NCI-H1092 treated with DMSO at 0.1 percent for 48 hours (cell line): ENCODE measurements at regions not wholly inside any gene's neighbourhood (a gene's known extent, or its start where the extent isn't known, plus 50 kb on each side); places are given as distances from the start of the nearest gene placed in this dataset.
A peak's percentile ranks its signal among the peaks of the same experiment; 100 is the strongest.
"Not testable (repeated sequence)": the region's sequence is repeated elsewhere in the genome, so short reads cannot be mapped to it uniquely, and the experiment has no call there.

Experiments used
- DNase-seq: peaks from one replicate; lab custom pipeline; 2025; lab: John Stamatoyannopoulos, UW

DNA sequence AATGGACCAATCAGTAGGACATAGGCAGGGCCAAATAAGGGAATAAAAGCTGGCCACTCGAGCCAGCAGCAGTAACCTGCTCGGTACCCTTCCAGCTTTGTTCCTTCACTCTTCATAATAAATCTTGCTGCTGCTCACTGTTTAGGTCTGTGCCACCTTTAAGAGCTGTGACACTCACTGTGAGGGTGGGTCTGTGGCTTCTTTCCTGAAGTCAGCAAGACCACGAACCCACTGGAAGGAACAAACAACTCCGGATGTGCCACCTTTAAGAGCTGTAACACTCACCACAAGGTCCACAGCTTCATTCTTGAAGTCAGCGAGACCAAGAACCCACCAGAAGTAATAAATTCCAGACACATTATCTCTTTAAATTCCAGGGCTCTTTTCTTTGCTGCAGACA, 1922.3 kb upstream of the PCDH20 start:
- no peak for DNase-seq

DNA sequence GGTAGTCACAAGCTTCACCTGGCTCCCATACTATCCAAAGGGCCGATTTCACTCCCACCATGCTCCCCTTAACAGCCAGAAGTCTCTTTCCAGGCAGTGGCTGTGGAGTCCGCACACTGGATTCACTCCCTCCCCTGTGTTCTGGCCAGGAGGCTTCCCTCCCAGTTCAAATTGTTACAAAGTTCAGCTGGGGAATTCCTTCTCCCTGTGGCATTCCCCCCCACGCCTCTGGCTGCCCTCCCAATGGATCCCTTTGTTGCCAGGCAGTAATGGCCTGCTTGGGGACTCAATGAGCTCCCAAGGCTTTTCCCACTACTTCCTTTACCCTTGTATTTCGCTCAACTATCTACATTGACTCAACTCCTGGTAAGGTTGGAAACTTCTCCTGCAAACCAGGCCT, 1921.4 kb upstream of the PCDH20 start:
- no peak for DNase-seq

DNA sequence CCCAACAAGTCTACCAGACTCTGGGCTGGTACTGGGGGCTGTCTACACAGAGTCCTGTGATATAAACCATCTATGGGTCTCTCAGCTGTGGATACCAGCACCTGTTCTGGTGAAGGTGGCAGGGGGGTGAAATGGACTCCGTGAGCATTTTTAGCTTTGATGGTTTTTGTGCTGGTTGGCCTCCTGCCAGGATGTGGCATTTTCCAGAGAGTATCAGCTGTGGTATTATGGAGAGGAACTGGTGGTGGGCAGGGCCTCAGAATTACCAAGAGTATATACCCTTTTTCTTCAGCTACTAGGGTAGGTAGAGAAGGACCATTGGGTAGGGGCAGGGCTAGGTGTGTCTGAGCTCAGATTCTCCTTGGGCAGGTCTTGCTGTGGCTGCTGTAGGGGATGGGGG, 1920.9 kb upstream of the PCDH20 start:
- DNase-seq, result no peak

DNA sequence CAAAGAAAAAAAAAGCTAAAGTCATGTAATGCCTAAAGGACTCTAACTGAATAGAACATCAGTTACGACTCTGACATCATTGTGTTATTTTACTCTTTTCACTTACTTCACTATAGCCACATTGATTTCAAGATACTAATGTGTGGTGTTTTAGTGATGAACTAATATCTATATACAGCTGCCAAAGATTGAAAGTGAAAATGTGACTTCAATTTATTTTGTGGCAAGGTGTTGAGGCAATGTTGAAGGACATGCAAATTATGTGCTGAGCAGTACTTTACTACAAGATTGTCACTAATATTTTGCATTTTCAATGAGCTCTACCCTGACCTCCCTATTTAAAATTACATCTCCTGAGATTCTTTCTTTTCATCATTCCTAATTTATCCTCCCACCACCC, 1911.9 kb upstream of the PCDH20 start:
- DNase-seq, result no peak

DNA sequence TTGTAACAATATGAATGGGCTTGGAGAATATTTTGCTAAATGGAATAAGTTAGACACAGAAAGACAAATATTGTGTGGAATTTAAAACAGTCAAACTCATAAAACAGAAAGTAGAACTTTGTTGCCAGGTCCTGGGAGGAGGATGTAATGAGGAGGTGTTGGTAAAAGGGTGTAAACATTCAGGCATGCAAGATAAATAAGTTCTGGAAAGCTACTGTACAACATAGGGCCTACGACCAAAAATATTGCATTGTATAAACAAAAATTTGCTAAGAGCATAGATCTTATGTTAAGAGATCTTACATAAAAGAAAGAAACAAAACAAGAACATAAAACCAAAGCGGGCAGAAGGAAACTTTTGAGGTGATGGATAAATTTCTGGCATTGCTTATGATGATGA, 1907.8 kb upstream of the PCDH20 start:
- no peak for DNase-seq

DNA sequence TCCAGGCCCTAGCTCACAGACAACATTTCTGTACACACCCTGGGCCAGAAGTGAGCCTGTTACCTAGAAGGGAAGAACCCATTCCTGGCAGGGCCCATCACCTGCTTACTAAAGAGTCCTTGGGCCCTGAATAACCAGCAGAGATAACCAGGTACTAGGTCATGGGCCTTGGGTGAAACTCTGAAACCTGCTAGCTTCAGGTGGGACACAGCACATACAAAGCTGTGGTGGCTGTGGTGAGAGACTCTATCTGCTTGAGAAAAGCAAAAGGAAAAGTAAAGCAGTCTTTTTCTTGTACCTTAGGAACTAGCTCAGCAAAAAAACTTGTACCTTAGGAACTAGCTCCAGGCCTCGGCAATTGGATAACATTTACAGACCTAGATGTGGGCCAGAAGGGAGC, 1895.9 kb upstream of the PCDH20 start:
- DNase-seq, result no peak

DNA sequence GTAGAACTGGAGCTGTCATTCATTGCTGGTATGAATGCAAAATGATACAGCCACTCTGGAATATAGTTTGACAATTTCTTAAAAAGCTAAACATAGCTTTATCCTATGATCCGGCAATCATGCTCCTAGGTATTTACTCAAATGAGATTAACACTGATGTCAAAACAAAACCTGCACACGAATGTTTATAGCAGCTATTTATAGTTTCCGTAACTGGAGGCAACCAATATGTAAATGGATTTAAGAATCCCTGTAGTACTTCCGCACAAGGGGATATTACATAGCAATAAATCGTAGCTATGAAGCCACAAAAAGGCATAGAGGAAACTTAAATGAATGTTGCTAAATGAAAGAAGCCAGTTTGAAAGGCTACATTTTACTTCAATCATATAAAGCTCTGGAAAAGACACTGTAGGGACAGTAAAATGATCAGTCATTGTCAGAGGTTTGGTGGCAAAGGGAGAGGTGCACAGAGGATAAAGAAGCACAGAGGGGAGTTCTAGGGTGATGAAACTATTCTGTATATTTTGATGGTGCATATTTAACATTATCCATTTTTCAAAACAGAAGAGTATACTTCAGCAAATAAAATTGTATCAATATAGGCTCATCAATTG, 1893.0 kb upstream of the PCDH20 start:
- DNase-seq, result no peak

DNA sequence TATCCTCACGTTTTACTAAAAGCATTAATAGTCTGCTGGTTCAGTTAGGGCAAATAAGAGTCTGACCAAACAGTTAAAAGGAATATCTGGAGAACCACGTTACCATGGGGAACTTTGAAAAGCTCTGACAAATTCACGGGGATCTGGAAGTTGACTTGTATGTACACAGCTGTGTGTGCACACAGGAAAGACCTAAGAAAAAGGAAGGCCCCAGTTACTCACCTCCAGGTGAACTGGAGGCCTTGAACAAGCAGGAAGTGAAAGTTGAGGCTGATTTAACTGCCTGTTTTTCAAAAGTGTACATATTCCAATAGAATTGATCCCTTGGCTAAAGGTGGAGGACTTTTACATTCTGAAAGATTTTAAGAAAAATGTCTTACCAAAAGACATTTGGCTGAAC, 1891.6 kb upstream of the PCDH20 start:
- peak; percentile 33 for DNase-seq

DNA sequence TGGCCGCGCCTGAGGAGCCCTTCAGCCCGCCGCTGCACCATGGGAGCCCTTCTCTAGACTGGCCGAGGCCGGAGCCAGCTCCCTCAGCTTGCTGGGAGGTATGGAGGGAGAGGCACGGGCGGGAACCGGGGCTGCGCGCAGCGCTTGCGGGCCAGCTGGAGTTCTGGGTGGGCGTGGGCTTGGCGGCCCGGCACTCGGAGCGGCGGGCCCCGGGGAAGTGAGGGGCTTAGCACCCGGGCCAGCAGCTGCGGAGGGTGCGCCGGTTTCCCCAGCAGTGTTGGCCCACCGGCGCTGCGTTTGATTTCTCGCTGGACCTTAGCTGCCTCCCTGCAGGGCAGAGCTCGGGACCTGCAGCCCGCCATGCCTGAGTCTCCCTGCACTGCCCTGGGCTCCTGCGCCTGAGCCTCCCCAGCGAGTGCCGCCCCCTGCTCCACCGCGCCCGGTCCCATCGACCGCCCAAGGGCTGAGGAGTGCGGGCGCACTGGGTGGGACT, 1890.0 kb upstream of the PCDH20 start:
- DNase-seq, result no peak

DNA sequence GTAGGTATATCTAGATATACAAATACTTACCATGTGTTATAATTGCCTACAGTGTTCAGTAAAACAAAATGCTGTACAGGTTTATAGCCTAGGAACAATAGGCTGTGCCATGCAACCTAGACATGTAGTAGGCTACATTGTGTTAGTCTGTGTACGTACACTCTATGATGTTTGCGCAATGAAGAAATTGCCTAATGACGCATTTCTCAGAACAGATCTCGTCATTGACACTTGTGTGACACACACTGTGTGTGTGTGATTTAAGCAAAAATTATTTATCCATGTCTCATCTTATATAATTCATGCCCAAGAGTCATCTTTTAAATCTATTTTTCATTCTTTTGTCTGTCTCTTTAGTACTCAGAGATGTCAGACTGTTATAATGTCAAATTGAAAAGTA, 1888.8 kb upstream of the PCDH20 start:
- no peak for DNase-seq

DNA sequence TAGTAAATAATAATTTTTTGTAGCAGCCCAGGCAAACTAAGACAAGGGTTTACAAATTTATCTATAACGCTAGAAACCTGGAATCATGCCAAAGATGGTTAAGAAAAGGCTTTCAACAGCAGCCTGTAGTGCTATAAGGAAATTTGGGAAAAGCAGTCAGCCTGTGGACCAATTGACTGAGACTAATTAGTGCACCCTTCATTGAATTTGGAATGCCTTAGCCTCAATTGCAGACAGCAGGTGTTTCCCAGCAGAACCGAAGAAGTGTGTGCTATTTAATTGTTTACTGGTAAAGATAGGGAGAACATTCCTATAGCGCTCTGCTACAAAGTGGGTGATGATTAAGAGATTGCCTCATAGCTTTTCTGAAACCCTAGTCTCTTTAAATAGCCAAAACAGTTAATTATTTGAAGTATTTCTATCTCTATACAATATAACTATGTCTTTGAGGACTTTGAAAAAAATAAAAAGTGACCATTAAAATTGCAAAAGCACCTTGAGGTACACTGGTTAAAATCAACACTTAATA, 1884.3 kb upstream of the PCDH20 start:
- DNase-seq, result no peak

DNA sequence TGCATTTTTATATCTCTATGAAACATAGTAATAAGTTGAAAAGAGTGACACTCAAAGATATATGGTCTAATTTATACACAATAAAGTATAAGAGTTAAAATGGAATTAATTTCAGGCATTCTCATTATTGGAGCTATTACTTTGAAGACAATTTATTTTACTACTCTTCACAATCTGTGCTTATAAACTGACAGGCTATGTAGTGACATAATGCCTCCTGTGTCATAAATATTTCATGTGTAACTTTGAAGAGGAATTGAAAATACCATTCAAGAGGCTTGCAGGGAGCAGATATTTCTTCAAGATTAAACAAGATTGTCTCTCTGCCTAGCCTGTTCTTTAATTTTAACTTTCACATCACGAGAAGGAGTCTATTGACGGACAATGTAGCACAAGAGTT, 1881.5 kb upstream of the PCDH20 start:
- no peak for DNase-seq

DNA sequence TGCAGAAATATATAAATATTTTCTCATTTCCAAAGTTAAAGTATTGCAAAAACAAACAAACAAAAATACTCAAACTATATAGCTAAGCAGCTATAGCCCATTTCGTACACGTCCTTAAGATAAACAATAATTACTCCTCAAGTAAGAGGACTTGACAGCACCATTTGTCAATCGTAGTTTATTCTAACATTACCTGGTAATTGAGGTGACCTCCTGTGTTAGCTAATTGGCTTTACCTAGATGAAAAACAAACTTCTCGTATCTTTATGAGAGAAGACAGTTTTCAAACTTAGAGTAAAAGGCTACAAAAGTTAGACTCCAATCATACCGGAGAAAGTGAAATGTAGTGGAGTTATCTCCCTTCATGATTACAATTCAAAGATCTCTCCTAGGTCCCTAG, 1876.1 kb upstream of the PCDH20 start:
- no peak for DNase-seq

DNA sequence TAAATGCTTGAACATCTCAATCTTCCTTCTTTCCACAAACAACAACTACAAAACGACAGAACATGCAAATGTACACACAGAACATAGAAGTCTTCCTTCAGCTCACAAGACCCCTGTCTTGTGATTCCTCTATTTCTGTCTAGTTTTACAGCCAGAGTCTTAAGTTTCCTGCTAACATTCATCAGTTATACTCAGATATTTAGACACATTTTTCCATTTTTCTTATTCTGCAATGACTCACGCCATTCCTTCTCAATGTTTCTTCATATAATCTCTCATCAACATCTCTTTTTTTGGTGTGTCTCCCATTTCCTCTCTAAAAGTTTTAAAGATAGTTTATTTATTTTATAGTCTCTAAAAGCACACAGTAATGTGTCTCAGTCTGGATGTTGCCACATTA, 1872.9 kb upstream of the PCDH20 start:
- DNase-seq, result no peak

DNA sequence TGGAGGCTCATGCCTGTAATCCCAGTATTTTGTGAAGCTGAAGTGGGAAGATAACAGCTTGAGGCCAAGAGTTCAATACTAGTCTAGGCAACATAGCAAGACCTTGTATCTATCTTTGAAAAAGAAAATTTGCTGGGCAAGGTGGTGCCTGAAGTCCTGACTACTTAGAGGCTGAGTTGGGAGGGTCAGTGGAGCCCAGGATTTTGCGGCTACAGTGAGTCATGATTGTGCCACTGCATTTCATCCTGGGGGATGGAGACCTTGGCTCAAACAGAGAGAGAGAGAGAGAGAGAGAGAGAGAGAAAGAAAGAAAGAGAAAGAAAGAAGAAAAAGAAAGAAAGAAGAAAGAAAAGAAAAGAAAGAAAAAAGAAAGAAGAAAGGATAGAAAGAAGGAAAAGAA, 1872.3 kb upstream of the PCDH20 start:
- no peak for DNase-seq

DNA sequence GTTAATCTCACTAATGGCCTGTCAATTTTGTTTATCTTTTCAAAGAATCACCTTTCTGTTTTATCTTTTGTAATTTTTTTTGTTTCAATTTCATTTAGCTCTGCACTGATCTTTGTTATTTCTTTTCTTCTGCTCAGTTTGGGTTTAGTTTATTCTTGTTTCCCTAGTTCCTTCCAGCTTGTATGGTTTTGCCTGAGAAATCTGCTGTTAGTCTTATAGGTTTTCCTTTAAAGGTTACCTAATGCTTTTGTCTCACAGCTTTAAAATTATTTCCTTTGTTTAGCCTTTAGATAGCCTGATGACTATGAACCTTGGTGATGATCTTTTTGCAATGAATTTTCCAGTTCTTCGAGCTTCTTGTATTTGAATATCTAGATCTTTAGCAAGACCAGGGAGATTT, 1869.8 kb upstream of the PCDH20 start:
- DNase-seq, result no peak

DNA sequence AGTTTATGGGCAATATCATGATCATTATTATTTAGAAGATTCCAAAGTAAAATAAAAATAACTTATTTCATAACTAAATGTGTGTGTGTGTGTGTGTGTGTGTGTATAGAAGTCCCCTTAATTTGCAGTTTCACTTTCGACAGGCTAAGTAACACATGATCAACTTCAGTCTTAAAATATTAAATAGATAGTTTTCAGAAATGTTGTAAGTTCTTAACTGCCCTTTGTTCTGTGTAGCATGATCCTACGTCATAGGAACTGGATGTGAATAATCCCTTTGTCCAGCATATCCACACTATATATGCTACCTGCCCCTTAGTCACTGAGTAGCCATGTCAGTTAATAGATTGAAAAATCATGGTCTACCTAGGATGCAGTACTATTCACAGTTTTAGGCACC, 1863.5 kb upstream of the PCDH20 start:
- no peak for DNase-seq

DNA sequence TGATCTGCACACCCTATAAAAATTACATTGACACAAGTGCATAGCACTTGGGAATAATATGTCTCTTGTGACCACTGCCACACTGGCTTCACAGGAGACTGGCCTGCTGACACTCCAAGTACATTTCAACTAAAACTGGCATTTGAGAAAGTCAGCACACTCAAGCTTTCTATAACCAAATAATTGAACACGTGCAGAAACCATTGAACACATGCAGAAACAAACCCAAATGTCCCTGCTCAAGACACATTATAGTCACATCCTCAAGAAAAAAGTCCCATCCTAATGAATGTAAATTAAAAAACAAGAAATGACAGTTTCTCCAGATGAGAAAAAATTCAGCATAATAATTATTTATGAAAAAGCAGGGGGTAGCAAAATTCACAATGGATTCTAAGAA, 1859.1 kb upstream of the PCDH20 start:
- DNase-seq, result no peak

DNA sequence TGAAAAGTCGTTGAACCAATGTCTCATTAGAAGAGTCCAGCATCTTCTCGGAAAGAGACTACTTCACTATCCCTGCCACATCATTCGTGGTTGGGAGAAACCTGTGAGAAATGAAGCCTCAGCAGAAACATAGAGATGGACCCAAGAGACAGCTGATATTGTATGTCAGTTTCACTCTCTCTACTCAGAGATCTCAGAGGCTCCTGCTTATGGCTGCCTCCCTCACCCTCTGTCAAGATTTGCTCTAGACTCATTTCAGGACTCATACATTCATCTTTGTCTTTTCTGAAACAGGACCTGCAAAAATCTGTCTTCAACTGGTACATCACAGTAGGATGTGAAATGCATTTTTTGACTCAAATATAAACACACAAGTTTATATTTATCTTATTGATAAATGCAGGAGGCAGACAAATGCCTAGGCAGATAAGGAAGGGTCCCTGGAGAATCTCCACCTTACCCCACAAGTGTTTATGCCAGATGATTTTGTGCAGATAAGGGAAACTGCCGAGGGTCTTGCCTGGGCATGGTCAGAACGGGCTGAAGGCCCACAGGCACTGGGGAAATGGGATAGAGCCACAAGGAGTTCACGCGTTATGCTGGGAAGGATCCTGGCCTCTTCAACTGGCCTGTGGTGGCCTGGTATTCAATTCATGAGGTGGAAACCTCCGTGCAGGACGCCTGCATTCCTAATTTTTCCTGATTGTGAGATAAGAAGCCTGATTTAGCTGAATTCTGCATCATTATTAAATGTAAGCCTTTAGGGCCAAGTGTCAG, 1834.0 kb upstream of the PCDH20 start:
- DNase-seq, result no peak

DNA sequence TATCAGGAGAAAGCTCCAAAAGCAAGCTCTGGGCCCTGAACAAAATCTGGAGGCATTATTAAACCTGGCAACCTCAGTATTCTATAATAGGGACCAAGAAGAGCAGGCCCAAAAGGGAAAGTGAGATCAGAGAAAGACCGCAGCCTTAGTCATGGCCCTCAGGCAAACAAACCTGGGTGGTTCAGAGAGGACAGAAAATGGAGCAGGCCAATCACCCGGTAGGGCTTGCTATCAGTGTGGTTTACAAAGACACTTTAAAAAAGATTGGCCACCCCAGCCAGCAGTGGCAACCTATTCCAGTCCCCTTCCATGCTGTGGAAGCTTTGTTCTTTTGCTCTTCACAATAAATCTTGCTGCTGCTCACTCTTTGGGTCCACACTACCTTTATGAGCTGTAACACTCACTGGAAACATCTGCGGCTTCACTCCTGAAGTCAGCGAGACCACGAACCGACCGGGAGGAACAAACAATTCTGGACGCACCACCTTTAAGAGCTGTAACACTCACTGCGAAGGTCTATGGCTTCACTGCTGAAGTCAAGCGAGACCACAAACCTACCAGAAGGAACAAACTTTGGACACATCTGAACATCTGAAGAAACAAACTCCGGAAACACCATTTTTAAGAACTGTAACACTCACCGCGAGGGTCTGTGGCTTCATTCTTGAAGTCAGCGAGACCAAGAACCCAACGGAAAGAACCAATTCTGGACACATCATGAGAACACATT, 1821.2 kb upstream of the PCDH20 start:
- DNase-seq, result not testable (repeated sequence)

DNA sequence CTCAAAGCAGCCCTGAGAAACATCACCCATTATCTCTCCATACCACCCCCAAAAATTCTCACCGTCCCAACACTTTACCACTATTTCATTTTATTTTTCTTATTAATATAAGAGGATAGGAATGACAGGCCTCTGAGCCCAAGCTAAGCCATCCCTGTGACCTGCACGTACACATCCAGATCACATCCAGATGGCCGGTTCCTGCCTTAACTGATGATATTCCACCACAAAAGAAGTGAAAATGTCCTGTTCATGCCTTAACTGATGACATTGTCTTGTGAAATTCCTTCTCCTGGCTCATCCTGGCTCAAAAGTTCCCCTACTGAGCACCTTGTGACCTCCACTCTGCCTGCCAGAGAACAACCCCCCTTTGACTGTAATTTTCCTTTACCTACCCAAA, 1802.9 kb upstream of the PCDH20 start:
- DNase-seq, result not testable (repeated sequence)

DNA sequence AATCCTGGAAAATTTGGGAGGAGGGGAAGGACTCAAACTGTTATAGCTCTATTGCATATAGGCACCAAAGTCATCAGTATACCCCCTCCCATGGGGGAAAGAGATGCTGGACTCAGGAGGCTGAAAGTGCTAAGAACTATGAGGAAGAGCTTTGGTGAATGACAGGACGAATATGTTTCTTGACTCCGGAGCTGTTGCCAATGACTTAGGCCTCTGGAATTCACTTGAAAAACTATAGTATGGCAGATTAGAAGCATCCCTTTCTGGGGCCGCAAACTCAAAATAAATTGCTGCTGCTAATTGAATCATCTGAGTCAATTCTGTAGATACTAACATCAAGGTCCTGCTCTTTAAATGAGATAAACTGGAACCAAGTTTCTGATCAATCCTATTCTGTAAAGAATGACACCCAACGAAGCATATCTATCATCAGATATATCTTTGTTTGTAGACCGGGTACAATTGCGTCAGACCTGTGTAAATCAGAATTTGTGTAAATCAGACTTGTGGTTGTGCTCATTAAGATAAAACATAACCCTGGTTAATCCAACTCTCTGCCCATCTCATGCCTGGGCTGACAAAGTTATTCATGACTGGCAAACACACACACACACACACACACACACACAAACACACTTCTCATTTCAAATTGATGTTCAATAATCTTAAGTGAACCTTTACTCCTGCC, 1793.8 kb upstream of the PCDH20 start:
- DNase-seq, result no peak
